Pancreas (tissue), 10 donors: ENCODE measurements at regions not wholly inside any gene's neighbourhood (a gene's known extent, or its start where the extent isn't known, plus 50 kb on each side); places are given as distances from the start of the nearest gene placed in this dataset.

Experiments
- ATAC-seq, 4 donors: fragments of 200-7000 bp; cut with Tn5 transposase; one replicate each; pipeline versions ENCODE4 v1.8.0 to v1.9.1; 2020; ENCODE audit warnings: mild to moderate bottlenecking in 4 of 4, moderate library complexity in 4 of 4
- DNase-seq, 6 donors: peaks; one replicate each; pipeline ENCODE4 v3.0.0-alpha.2; 2020
- FAIRE-seq: peaks from 2 replicates; lab custom pipeline; 2012; peaks lifted over from hg19 to GRCh38; lab: Jason Lieb, UNC
- H3K27ac ChIP-seq, 4 donors: fragments of 200-600 bp; sonication (generic); 1 replicate in 3 of 4; 2 replicates in 1 of 4; pipeline versions ENCODE4 v1.5.0 to v1.8.0; 2020
- H3K27me3 ChIP-seq, 4 donors: fragments of 200-600 bp; one replicate each; pipeline ENCODE4 v1.8.0; 2021
- H3K36me3 ChIP-seq, 3 donors: fragments of 200-600 bp; sonication (generic) in 1 of 3; one replicate each; pipeline versions ENCODE4 v1.5.0 to v1.8.0; 2020 to 2021
- H3K4me1 ChIP-seq, 3 donors: fragments of 200-600 bp; one replicate each; pipeline ENCODE4 v1.8.0; 2021
- H3K4me3 ChIP-seq, 4 donors: fragments of 200-600 bp; sonication (generic) in 2 of 4; one replicate each; pipeline versions ENCODE4 v1.5.0 to v1.8.0; 2020 to 2021
- H3K9me3 ChIP-seq, 4 donors: fragments of 200-600 bp; one replicate each; pipeline ENCODE4 v1.8.0; 2021
- CTCF ChIP-seq, 4 donors: fragments of 200-600 bp; sonication (generic) in 3 of 4; IDR thresholded peaks; one replicate each; pipeline versions ENCODE4 v1.5.0 to v1.8.0; 2021; ENCODE audit warnings: antibody characterized with exemption in 4 of 4
- WGBS, 2 donors: extraction: QIAGEN DNeasy Blood & Tissue Kit; methylation state at CpG; one replicate each; pipeline ENCODE4 v1.1.7; 2013; 5-methylcytosine and 5-hydroxymethylcytosine counted together
- intact Hi-C, 3 donors: fragments of 100-400 bp; cut with DNase I; formaldehyde crosslinking; loops; one replicate each; pipeline versions ENCODE4 v1.11.1 to v1.14.2; 2022
- donor health status: healthy with polysubstance abuse.
- donor health status: DM: no; HTN: no; CAD: no; lungs with moderate emphysema.
- donor health status: DM: no; HTN: no; CAD: no.
- donor health status: control.
- donor health status: control.
- donor health status: Bipolar disorder and iron deficiency.
- donor health status: DM: yes; HTN: yes; CAD: no.
- donor health status: DM: no; HTN: no; CAD: no.
- donor health status: DM: no; HTN: no; CAD: no.
- donor health status: DM: yes; HTN: yes; CAD: no.

GRCh38 chr5:161027763-161028162, 175.8 kb upstream of the ATP10B start:
- no peak for TF ChIP-seq CTCF (IDR thresholded peaks at IDR 0.05)
- Histone ChIP-seq H3K36me3 (no peaks in the 10 kb centered on the region), H3K27me3 (no peaks in the 10 kb centered on the region), H3K4me1 (no peaks in the 10 kb centered on the region), H3K27ac (no peak overlapping the region), H3K9me3 (no peaks in the 10 kb centered on the region), H3K4me3 (no peak overlapping the region)
- ATAC-seq (no peak), FAIRE-seq (no peak), DNase-seq (no peak)
- intact Hi-C loops = no loop called here

DNA sequence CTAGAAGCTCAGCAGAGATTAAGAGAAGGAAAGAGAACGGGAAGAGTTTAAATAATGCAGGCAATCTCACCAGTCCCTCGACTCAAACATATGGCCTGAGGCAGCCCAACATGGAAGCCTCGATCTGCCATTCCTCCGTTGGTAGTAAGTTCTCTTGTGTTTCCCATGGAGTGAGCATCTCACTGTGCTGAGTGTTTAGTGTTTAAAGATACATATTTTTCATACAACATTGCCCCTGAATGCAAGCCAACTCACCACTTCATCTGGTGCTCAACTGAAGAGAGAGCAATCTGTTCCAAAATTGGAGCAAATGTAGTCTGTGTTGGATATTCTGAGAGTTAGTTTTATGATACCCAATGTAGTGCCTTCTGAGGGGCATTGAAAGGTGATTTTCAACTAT, 171.5 kb upstream of the ATP10B start:
- intact Hi-C loops = no loop called here
- Histone ChIP-seq H3K36me3 (no peaks in the 10 kb centered on the region), H3K27ac (no peak overlapping the region), H3K27me3 (no peaks in the 10 kb centered on the region), H3K4me1 (no peaks in the 10 kb centered on the region), H3K4me3 (no peak overlapping the region), H3K9me3 (no peaks in the 10 kb centered on the region)
- FAIRE-seq (no peak), ATAC-seq (no peak), DNase-seq (no peak)
- no peak for TF ChIP-seq CTCF (IDR thresholded peaks at IDR 0.05)
- 92 to 93% methylated on average over 4 of the region's 4 CpGs for WGBS, 2 donors

DNA sequence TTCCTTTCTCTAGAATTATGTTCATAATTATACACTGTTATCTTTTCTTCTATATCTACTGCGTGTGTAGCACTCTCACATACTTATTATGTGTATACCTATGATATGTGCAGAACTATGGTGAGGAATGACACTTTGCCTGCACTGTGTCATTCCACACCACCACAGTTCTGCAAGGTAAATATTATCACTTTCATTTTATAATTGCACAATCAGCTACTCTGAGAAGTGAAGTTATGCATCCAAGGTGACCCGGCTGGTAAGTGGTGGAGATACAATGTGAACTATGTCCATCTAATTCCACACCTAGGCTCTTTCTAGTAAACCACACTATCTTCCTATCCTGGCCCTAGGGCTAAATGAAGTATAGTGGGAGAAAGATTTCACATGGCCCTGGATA, 170.1 kb upstream of the ATP10B start:
- ATAC-seq (no peak), DNase-seq (no peak), FAIRE-seq (no peak)
- H3K9me3 ChIP-seq = no peaks in the 10 kb centered on the region
- no peaks in the 10 kb centered on the region for H3K4me1 ChIP-seq
- WGBS, 2 donors = 74% methylated on average over 2 of the region's 2 CpGs
- H3K27me3 ChIP-seq = no peaks in the 10 kb centered on the region
- TF ChIP-seq CTCF (IDR thresholded peaks at IDR 0.05) = no peak
- H3K4me3 ChIP-seq = no peak overlapping the region
- no peak overlapping the region for H3K27ac ChIP-seq
- no peaks in the 10 kb centered on the region for H3K36me3 ChIP-seq
- intact Hi-C loops = no loop called here

GRCh38 chr5:161009817-161010216, 157.8 kb upstream of the ATP10B start:
- Histone ChIP-seq H3K36me3 (no peaks in the 10 kb centered on the region), H3K4me1 (no peaks in the 10 kb centered on the region), H3K27ac (no peak overlapping the region), H3K4me3 (no peak overlapping the region), H3K9me3 (no peaks in the 10 kb centered on the region), H3K27me3 (no peaks in the 10 kb centered on the region)
- no peak for TF ChIP-seq CTCF (IDR thresholded peaks at IDR 0.05)
- FAIRE-seq (no peak), DNase-seq (no peak), ATAC-seq (no peak)
- intact Hi-C loops = no loop called here
- WGBS, 2 donors = 63 to 68% methylated on average over 1 of the region's 1 CpG

DNA sequence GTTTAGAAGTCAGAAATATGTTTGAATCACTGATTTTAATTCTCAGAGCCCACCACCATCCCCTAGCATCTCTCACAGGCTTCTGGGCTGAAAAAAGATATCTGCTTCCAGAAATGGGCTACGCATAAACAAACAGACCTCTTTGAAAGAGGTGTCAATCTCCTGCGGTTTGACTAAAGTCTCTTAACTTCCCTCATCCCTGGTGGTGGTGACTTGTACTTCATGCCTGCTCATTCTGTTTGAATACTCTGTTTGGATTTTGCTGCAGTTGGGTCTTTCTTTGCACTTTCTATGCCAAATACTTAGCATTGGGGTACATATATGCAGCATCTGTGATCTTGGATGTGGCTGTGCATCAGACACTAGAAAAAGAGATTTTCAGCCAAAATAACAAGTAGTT, 157.2 kb upstream of the ATP10B start:
- FAIRE-seq (no peak), DNase-seq (no peak), ATAC-seq (no peak)
- intact Hi-C loops = no loop called here
- no peak overlapping the region for H3K27ac ChIP-seq
- WGBS, 2 donors = 49 to 59% methylated on average over 2 of the region's 2 CpGs
- H3K4me1 ChIP-seq = no peaks in the 10 kb centered on the region
- no peak for TF ChIP-seq CTCF (IDR thresholded peaks at IDR 0.05)
- H3K27me3 ChIP-seq = no peaks in the 10 kb centered on the region
- H3K9me3 ChIP-seq = no peaks in the 10 kb centered on the region
- H3K4me3 ChIP-seq = no peak overlapping the region
- H3K36me3 ChIP-seq = no peaks in the 10 kb centered on the region
